ENCODE measurements at regions not wholly inside any gene's neighbourhood (a gene's known extent, or its start where the extent isn't known, plus 50 kb on each side); places are given as distances from the start of the nearest gene placed in this dataset.

DNA sequence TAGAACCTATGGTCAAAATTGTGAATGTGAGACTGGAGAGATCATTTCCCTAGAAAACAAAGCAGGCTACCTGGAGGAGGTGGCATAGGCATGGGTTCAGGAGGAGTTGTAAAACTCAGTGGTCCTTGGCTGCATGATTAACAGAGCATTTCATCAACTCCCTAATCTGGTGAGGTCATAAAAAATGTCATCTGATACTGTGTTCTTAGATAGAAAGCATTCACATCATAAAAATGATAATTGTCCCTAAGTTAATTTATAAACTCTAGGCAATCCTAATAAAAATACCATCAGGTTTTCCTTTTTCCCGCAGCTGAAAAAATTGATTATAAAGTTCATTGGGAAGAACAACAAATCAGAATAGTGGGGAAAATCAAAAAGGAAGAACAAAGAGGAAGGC is 60.6 kb upstream of the GALNT10 start (continued):
- TF ChIP-seq, protein P1, sequence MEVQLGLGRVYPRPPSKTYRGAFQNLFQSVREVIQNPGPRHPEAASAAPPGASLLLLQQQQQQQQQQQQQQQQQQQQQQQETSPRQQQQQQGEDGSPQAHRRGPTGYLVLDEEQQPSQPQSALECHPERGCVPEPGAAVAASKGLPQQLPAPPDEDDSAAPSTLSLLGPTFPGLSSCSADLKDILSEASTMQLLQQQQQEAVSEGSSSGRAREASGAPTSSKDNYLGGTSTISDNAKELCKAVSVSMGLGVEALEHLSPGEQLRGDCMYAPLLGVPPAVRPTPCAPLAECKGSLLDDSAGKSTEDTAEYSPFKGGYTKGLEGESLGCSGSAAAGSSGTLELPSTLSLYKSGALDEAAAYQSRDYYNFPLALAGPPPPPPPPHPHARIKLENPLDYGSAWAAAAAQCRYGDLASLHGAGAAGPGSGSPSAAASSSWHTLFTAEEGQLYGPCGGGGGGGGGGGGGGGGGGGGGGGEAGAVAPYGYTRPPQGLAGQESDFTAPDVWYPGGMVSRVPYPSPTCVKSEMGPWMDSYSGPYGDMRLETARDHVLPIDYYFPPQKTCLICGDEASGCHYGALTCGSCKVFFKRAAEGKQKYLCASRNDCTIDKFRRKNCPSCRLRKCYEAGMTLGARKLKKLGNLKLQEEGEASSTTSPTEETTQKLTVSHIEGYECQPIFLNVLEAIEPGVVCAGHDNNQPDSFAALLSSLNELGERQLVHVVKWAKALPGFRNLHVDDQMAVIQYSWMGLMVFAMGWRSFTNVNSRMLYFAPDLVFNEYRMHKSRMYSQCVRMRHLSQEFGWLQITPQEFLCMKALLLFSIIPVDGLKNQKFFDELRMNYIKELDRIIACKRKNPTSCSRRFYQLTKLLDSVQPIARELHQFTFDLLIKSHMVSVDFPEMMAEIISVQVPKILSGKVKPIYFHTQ (CRISPR knock-in tag; IDR thresholded peaks at IDR 0.05): no peak
- TF ChIP-seq GABPB1 (CRISPR knock-in tag; IDR thresholded peaks at IDR 0.05): no peak
- TF ChIP-seq, protein P2, sequence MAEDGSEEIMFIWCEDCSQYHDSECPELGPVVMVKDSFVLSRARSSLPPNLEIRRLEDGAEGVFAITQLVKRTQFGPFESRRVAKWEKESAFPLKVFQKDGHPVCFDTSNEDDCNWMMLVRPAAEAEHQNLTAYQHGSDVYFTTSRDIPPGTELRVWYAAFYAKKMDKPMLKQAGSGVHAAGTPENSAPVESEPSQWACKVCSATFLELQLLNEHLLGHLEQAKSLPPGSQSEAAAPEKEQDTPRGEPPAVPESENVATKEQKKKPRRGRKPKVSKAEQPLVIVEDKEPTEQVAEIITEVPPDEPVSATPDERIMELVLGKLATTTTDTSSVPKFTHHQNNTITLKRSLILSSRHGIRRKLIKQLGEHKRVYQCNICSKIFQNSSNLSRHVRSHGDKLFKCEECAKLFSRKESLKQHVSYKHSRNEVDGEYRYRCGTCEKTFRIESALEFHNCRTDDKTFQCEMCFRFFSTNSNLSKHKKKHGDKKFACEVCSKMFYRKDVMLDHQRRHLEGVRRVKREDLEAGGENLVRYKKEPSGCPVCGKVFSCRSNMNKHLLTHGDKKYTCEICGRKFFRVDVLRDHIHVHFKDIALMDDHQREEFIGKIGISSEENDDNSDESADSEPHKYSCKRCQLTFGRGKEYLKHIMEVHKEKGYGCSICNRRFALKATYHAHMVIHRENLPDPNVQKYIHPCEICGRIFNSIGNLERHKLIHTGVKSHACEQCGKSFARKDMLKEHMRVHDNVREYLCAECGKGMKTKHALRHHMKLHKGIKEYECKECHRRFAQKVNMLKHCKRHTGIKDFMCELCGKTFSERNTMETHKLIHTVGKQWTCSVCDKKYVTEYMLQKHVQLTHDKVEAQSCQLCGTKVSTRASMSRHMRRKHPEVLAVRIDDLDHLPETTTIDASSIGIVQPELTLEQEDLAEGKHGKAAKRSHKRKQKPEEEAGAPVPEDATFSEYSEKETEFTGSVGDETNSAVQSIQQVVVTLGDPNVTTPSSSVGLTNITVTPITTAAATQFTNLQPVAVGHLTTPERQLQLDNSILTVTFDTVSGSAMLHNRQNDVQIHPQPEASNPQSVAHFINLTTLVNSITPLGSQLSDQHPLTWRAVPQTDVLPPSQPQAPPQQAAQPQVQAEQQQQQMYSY (CRISPR knock-in tag; IDR thresholded peaks at IDR 0.05): no peak
- TF ChIP-seq NR3C1 (CRISPR knock-in tag; conservative IDR thresholded peaks at IDR 0.05; ENCODE audit: low read depth): no peak
- TF ChIP-seq NFE2L1 (CRISPR knock-in tag; IDR thresholded peaks at IDR 0.05): no peak

DNA sequence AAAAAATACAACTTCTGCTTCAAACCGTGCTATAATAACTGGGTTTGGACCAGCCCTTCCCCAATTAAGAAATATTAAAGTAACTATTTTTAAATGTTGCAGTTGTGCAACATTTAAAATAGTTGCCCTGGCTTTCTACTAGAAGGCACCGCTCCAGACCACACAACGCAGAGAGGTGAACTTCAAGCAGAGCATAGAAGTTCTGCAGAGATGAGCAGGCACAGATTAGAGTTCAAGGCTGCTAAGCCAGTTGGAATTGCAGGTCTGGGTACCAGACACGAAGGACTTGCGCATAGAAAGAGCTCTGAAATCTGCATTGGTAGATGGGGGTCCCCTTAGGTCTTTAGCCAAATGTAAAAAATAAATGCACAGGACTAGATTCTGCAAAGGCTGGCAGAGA is 58.7 kb upstream of the GALNT10 start:
- no peaks in the 10 kb centered on the region for H3K9me3 Mint-ChIP-seq
- ChIA-PET POLR2A (no interaction called here), CTCF (interaction anchor here (2.9 kb wide), 1 partner anchor 26 kb away, joined by 11 read pairs; no protein-coding TSS in a partner anchor)
- ATAC-seq (no peak), DNase-seq (ENCODE audit: low spot score) (no peak)
- H3K36me3 Mint-ChIP-seq: no peaks in the 10 kb centered on the region
- no peaks in the 10 kb centered on the region for H3K27me3 Mint-ChIP-seq (ENCODE audit: low read depth)
- H3K4me3 Mint-ChIP-seq: no peak overlapping the region
- H3K4me1 Mint-ChIP-seq: peaks cover 18% of the 10 kb centered on the region
- H3K27ac Mint-ChIP-seq: no peak overlapping the region
- TF ChIP-seq IRF2 (CRISPR knock-in tag; IDR thresholded peaks at IDR 0.05; ENCODE audit: borderline replicate concordance, low read depth): no peak
- TF ChIP-seq, protein P1 (CRISPR knock-in tag; IDR thresholded peaks at IDR 0.05): no peak
- no peak for TF ChIP-seq NFYB (CRISPR knock-in tag; conservative IDR thresholded peaks at IDR 0.05; ENCODE audit: low read depth)
- TF ChIP-seq, protein P3, sequence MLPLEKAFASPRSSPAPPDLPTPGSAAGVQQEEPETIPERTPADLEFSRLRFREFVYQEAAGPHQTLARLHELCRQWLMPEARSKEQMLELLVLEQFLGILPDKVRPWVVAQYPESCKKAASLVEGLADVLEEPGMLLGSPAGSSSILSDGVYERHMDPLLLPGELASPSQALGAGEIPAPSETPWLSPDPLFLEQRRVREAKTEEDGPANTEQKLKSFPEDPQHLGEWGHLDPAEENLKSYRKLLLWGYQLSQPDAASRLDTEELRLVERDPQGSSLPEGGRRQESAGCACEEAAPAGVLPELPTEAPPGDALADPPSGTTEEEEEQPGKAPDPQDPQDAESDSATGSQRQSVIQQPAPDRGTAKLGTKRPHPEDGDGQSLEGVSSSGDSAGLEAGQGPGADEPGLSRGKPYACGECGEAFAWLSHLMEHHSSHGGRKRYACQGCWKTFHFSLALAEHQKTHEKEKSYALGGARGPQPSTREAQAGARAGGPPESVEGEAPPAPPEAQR (CRISPR knock-in tag; IDR thresholded peaks at IDR 0.05): no peak
- TF ChIP-seq ZNF396 (CRISPR knock-in tag; IDR thresholded peaks at IDR 0.05; ENCODE audit: borderline replicate concordance): no peak
- TF ChIP-seq NR3C1 (CRISPR knock-in tag; conservative IDR thresholded peaks at IDR 0.05; ENCODE audit: low read depth): no peak
- TF ChIP-seq ZNF232 (CRISPR knock-in tag; IDR thresholded peaks at IDR 0.05): no peak
- TF ChIP-seq TCF7 (CRISPR knock-in tag; IDR thresholded peaks at IDR 0.05; ENCODE audit: low read depth): no peak
- TF ChIP-seq, protein P4, sequence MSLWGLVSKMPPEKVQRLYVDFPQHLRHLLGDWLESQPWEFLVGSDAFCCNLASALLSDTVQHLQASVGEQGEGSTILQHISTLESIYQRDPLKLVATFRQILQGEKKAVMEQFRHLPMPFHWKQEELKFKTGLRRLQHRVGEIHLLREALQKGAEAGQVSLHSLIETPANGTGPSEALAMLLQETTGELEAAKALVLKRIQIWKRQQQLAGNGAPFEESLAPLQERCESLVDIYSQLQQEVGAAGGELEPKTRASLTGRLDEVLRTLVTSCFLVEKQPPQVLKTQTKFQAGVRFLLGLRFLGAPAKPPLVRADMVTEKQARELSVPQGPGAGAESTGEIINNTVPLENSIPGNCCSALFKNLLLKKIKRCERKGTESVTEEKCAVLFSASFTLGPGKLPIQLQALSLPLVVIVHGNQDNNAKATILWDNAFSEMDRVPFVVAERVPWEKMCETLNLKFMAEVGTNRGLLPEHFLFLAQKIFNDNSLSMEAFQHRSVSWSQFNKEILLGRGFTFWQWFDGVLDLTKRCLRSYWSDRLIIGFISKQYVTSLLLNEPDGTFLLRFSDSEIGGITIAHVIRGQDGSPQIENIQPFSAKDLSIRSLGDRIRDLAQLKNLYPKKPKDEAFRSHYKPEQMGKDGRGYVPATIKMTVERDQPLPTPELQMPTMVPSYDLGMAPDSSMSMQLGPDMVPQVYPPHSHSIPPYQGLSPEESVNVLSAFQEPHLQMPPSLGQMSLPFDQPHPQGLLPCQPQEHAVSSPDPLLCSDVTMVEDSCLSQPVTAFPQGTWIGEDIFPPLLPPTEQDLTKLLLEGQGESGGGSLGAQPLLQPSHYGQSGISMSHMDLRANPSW (CRISPR knock-in tag; conservative IDR thresholded peaks at IDR 0.05; ENCODE audit: low read depth): no peak
- no peak for TF ChIP-seq GTF2I (CRISPR knock-in tag; conservative IDR thresholded peaks at IDR 0.05)
- TF ChIP-seq, protein P5, sequence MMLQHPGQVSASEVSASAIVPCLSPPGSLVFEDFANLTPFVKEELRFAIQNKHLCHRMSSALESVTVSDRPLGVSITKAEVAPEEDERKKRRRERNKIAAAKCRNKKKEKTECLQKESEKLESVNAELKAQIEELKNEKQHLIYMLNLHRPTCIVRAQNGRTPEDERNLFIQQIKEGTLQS (CRISPR knock-in tag; conservative IDR thresholded peaks at IDR 0.05): no peak
- no peak for TF ChIP-seq MAX (CRISPR knock-in tag; IDR thresholded peaks at IDR 0.05)
- no peak for TF ChIP-seq NFATC4 (CRISPR knock-in tag; IDR thresholded peaks at IDR 0.05)
- no peak for TF ChIP-seq NR2C2 (CRISPR knock-in tag; IDR thresholded peaks at IDR 0.05)
- no peak for TF ChIP-seq ZNF121 (CRISPR knock-in tag; IDR thresholded peaks at IDR 0.05)
- TF ChIP-seq, protein P6, sequence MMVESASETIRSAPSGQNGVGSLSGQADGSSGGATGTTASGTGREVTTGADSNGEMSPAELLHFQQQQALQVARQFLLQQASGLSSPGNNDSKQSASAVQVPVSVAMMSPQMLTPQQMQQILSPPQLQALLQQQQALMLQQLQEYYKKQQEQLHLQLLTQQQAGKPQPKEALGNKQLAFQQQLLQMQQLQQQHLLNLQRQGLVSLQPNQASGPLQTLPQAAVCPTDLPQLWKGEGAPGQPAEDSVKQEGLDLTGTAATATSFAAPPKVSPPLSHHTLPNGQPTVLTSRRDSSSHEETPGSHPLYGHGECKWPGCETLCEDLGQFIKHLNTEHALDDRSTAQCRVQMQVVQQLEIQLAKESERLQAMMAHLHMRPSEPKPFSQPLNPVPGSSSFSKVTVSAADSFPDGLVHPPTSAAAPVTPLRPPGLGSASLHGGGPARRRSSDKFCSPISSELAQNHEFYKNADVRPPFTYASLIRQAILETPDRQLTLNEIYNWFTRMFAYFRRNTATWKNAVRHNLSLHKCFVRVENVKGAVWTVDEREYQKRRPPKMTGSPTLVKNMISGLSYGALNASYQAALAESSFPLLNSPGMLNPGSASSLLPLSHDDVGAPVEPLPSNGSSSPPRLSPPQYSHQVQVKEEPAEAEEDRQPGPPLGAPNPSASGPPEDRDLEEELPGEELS (CRISPR knock-in tag; IDR thresholded peaks at IDR 0.05): no peak
